ENCODE measurements at regions not wholly inside any gene's neighbourhood (a gene's known extent, or its start where the extent isn't known, plus 50 kb on each side); places are given as distances from the start of the nearest gene placed in this dataset.

GRCh38 chr14:51446771-51447170, 204.9 kb upstream of the FRMD6 start:
- in situ Hi-C loops (cut with HindIII; ENCODE audit: low pct_ligation_motif_present, low sequenced_read_pairs) = no loop called here
- no peak overlapping the region for H3K4me3 ChIP-seq (ENCODE audit: low read depth, low read length)

GRCh38 chr14:51447411-51447810, 204.3 kb upstream of the FRMD6 start:
- in situ Hi-C loops (cut with HindIII; ENCODE audit: low pct_ligation_motif_present, low sequenced_read_pairs) = no loop called here
- H3K4me3 ChIP-seq (ENCODE audit: low read depth, low read length) = no peak overlapping the region
- TF ChIP-seq, protein P1, sequence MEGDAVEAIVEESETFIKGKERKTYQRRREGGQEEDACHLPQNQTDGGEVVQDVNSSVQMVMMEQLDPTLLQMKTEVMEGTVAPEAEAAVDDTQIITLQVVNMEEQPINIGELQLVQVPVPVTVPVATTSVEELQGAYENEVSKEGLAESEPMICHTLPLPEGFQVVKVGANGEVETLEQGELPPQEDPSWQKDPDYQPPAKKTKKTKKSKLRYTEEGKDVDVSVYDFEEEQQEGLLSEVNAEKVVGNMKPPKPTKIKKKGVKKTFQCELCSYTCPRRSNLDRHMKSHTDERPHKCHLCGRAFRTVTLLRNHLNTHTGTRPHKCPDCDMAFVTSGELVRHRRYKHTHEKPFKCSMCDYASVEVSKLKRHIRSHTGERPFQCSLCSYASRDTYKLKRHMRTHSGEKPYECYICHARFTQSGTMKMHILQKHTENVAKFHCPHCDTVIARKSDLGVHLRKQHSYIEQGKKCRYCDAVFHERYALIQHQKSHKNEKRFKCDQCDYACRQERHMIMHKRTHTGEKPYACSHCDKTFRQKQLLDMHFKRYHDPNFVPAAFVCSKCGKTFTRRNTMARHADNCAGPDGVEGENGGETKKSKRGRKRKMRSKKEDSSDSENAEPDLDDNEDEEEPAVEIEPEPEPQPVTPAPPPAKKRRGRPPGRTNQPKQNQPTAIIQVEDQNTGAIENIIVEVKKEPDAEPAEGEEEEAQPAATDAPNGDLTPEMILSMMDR (IDR thresholded peaks at IDR 0.05; ENCODE audit: low read depth, low read length, missing control alignments) = no peak
- H3K27me3 ChIP-seq (replicated peaks) = no peaks in the 10 kb centered on the region
- no peak for DNase-seq
- no peaks in the 10 kb centered on the region for H3K36me3 ChIP-seq (replicated peaks)
- no peak overlapping the region for H3K27ac ChIP-seq

More at GRCh38 chr14:51446771-51447170, 204.9 kb upstream of the FRMD6 start:
- TF ChIP-seq, protein P1 (IDR thresholded peaks at IDR 0.05; ENCODE audit: low read depth, low read length, missing control alignments) = no peak
- Histone ChIP-seq H3K36me3 (replicated peaks) (no peaks in the 10 kb centered on the region), H3K27me3 (replicated peaks) (no peaks in the 10 kb centered on the region), H3K27ac (no peak overlapping the region)
- DNase-seq = no peak

GRCh38 chr14:51448831-51449670, 202.7 kb upstream of the FRMD6 start:
- H3K36me3 ChIP-seq (replicated peaks) = no peaks in the 10 kb centered on the region
- peak overlapping the region; percentile 42 for H3K27ac ChIP-seq
- TF ChIP-seq, protein P1 (IDR thresholded peaks at IDR 0.05; ENCODE audit: low read depth, low read length, missing control alignments) = no peak
- peak; percentile 60 for DNase-seq
- no peaks in the 10 kb centered on the region for H3K27me3 ChIP-seq (replicated peaks)
- no peak overlapping the region for H3K4me3 ChIP-seq (ENCODE audit: low read depth, low read length)
- in situ Hi-C loops (cut with HindIII; ENCODE audit: low pct_ligation_motif_present, low sequenced_read_pairs) = no loop called here

DNA sequence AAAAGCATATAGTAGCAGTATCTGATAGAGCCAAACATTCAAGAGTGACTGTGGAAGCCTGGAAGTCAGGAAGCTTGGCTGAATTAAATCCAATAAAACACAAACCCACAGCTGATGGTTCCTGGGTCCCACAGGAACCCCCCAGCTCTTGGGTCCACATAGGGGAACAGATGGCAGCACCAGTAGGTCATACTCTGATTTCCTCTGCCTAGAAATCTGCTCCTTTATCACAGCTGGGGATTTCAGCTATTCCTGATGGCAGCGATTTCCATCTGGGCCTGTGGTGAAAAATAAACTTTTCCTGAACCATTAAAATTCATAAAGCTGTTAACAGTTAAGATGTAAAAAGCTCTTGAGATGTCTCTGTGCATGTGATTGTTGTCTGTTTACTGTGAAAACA, 202.0 kb upstream of the FRMD6 start:
- Histone ChIP-seq H3K36me3 (replicated peaks) (no peaks in the 10 kb centered on the region), H3K27ac (no peak overlapping the region), H3K4me3 (ENCODE audit: low read depth, low read length) (no peak overlapping the region), H3K27me3 (replicated peaks) (no peaks in the 10 kb centered on the region)
- TF ChIP-seq, protein P1 (IDR thresholded peaks at IDR 0.05; ENCODE audit: low read depth, low read length, missing control alignments) = no peak
- in situ Hi-C loops (cut with HindIII; ENCODE audit: low pct_ligation_motif_present, low sequenced_read_pairs) = no loop called here
- DNase-seq = no peak

GRCh38 chr14:51451561-51451960, 200.1 kb upstream of the FRMD6 start:
- TF ChIP-seq, protein P1 (IDR thresholded peaks at IDR 0.05; ENCODE audit: low read depth, low read length, missing control alignments) = no peak
- Histone ChIP-seq H3K4me3 (ENCODE audit: low read depth, low read length) (no peak overlapping the region), H3K27ac (no peak overlapping the region), H3K27me3 (replicated peaks) (no peaks in the 10 kb centered on the region), H3K36me3 (replicated peaks) (no peaks in the 10 kb centered on the region)
- in situ Hi-C loops (cut with HindIII; ENCODE audit: low pct_ligation_motif_present, low sequenced_read_pairs) = no loop called here
- DNase-seq = no peak

Data from brain microvascular endothelial cell (primary cell).